ENCODE measurements at regions not wholly inside any gene's neighbourhood (a gene's known extent, or its start where the extent isn't known, plus 50 kb on each side); places are given as distances from the start of the nearest gene placed in this dataset.
A peak's percentile ranks its signal among the peaks of the same experiment; 100 is the strongest.

DNA sequence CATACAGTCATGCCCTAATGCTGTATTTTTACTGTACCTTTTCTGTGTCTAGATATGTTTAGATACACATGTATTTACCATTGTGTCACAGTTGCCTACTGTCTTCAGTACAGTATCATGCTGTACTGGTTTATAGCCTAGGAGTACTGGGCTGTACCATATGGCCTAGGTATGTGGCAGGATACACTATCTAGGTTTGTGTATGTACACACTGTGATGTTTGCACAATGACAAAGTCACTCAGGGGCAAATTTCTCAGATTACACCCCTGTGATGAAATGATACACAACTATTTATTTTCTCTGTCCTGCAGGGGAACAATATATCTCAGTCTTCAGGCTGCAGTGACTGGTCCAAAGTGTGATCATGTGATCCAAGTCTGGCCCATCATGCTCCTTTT is 1076.1 kb downstream of the VRK1 start:
- H3K36me3 ChIP-seq (ENCODE audit: control insufficient read depth in 5 of 5, insufficient read depth in 5 of 5, low read length in 5 of 5), result no peaks in the 10 kb centered on the region
- no peak overlapping the region for H3K27ac ChIP-seq (ENCODE audit: low read depth, low read length)
- no peak overlapping the region for H3K9ac ChIP-seq (ENCODE audit: low read length in 5 of 5)
- peaks cover 0 to 6% (median 4%) of the 10 kb centered on the region in 5 donors for H3K4me1 ChIP-seq (ENCODE audit: control insufficient read depth in 5 of 5, insufficient read depth in 5 of 5, low read length in 5 of 5)
- H3K27me3 ChIP-seq (ENCODE audit: control insufficient read depth in 5 of 5, insufficient read depth in 4 of 5, low read length in 5 of 5), result no peaks in the 10 kb centered on the region
- no peaks in the 10 kb centered on the region for H3K9me3 ChIP-seq (ENCODE audit: control insufficient read depth in 5 of 5, low read length in 5 of 5)
- H3K4me3 ChIP-seq (ENCODE audit: low read depth in 1 of 5, low read length in 5 of 5), result no peak overlapping the region

DNA sequence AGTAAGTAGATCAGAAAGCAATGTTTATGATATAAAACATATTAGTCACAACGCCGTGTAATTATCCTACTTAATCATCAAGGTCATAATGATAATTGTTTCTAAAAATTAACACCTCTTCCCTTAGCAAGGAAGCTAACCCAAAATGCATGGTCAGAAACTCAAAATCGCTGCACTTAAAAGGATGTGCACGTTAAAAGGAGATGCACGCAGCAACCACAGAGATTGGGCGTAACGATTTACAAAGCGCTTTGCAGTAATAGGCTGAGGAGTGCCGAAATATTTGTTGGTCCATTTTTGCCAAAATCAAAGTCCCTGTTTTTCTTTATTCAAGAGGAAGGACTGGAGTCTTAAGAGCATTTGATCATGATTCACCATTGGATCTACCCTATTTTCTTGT is 1077.2 kb downstream of the VRK1 start:
- Histone ChIP-seq H3K36me3 (ENCODE audit: control insufficient read depth in 5 of 5, insufficient read depth in 5 of 5, low read length in 5 of 5) (no peaks in the 10 kb centered on the region), H3K27me3 (ENCODE audit: control insufficient read depth in 5 of 5, insufficient read depth in 4 of 5, low read length in 5 of 5) (no peaks in the 10 kb centered on the region), H3K27ac (ENCODE audit: low read depth, low read length) (no peak overlapping the region), H3K4me3 (ENCODE audit: low read depth in 1 of 5, low read length in 5 of 5) (no peak overlapping the region), H3K9me3 (ENCODE audit: control insufficient read depth in 5 of 5, low read length in 5 of 5) (no peaks in the 10 kb centered on the region), H3K4me1 (ENCODE audit: control insufficient read depth in 5 of 5, insufficient read depth in 5 of 5, low read length in 5 of 5) (peaks cover 0 to 15% (median 15%) of the 10 kb centered on the region in 5 donors), H3K9ac (ENCODE audit: low read length in 5 of 5) (no peak overlapping the region)

DNA sequence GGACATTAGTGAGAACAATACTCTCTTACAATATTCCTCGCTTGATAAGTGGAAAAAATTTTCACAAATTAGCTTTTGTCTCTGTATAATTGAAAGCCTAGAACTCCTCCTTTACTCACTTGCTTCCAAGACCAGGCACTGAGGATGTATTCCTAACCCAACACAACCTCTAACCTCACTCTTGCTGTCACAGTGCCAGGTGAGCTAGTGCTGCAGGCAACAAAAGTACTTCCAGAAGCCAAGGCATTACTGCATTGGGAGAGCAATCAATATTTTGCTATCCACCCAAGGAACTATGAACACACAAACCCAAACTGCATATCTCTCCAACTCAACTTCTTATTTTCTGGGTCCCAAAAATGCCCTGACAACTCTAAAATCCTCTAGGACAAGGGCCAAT is 1081.0 kb downstream of the VRK1 start:
- no peaks in the 10 kb centered on the region for H3K9me3 ChIP-seq (ENCODE audit: control insufficient read depth in 5 of 5, low read length in 5 of 5)
- H3K9ac ChIP-seq (ENCODE audit: low read length in 5 of 5), result no peak overlapping the region
- H3K27me3 ChIP-seq (ENCODE audit: control insufficient read depth in 5 of 5, insufficient read depth in 4 of 5, low read length in 5 of 5), result no peaks in the 10 kb centered on the region
- peaks cover 0 to 17% (median 15%) of the 10 kb centered on the region in 5 donors for H3K4me1 ChIP-seq (ENCODE audit: control insufficient read depth in 5 of 5, insufficient read depth in 5 of 5, low read length in 5 of 5)
- peak overlapping the region; percentile 73 for H3K27ac ChIP-seq (ENCODE audit: low read depth, low read length)
- no peak overlapping the region for H3K4me3 ChIP-seq (ENCODE audit: low read depth in 1 of 5, low read length in 5 of 5)
- no peaks in the 10 kb centered on the region for H3K36me3 ChIP-seq (ENCODE audit: control insufficient read depth in 5 of 5, insufficient read depth in 5 of 5, low read length in 5 of 5)

DNA sequence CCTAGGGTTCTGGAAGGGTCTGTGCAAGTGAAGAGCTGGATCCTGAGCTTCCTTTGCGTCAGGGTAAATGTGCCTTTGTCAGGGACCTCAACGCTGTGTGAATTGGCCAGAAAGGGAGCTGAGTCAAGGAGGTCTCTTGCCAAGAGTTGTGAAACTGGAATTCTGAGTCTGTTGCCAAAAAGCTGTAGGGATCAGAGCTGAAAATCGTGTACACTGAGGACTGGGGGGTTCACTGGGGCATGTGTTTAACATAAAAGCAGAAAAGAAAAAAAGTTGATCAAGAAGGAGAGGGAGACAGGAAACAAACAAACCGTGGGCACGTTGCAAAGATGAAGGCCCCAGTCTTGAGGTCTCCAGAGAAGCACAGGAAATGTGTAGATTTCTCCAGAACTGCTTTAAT is 1081.5 kb downstream of the VRK1 start:
- Histone ChIP-seq H3K9me3 (ENCODE audit: control insufficient read depth in 5 of 5, low read length in 5 of 5) (no peaks in the 10 kb centered on the region), H3K27me3 (ENCODE audit: control insufficient read depth in 5 of 5, insufficient read depth in 4 of 5, low read length in 5 of 5) (no peaks in the 10 kb centered on the region), H3K4me1 (ENCODE audit: control insufficient read depth in 5 of 5, insufficient read depth in 5 of 5, low read length in 5 of 5) (peaks cover 0 to 20% (median 15%) of the 10 kb centered on the region in 5 donors), H3K4me3 (ENCODE audit: low read depth in 1 of 5, low read length in 5 of 5) (no peak overlapping the region), H3K27ac (ENCODE audit: low read depth, low read length) (peak overlapping the region; percentile 73), H3K9ac (ENCODE audit: low read length in 5 of 5) (no peak overlapping the region), H3K36me3 (ENCODE audit: control insufficient read depth in 5 of 5, insufficient read depth in 5 of 5, low read length in 5 of 5) (no peaks in the 10 kb centered on the region)

DNA sequence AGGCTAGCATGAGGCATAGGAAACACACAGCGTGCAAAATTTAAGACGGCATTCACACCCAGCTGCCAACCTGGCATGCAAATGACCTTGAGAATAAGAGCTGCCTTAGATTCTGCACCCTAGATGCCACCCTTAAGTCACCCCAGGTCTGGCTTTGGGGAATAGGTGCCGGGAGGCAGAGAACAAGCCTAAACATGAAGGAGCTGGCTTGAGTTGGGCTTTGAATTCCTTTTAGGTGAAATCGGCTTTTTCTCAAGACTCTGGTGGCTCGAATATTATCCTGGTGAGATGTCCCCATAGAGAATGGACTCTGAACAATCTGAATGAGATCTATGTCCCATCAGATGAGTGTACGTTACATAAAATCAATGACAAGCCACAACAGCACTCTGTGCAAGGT is 1090.5 kb downstream of the VRK1 start:
- H3K27ac ChIP-seq (ENCODE audit: low read depth, low read length), result no peak overlapping the region

DNA sequence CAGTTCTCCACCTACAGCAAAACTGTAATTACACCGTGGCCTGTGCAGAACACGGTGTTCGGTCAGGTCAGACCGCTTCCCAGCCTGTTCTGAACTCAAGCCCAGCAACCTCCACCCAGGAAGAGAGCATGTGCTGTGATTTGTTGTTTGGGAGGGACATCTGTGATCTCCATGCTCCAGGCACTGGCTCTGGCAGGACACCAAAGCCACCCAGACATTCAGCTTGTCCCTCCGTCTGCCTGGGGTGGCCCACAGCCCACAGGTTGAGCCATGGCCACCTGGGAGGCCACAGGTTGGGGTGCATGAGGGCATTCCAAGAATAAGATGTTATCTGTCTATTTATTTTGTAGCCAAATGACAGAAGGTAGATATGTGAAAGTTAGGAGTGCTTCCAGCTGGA is 1091.1 kb downstream of the VRK1 start:
- no peaks in the 10 kb centered on the region for H3K36me3 ChIP-seq (ENCODE audit: control insufficient read depth in 5 of 5, insufficient read depth in 5 of 5, low read length in 5 of 5)
- H3K9me3 ChIP-seq (ENCODE audit: control insufficient read depth in 5 of 5, low read length in 5 of 5), result no peaks in the 10 kb centered on the region
- H3K9ac ChIP-seq (ENCODE audit: low read length in 5 of 5), result no peak overlapping the region
- no peak overlapping the region for H3K27ac ChIP-seq (ENCODE audit: low read depth, low read length)
- no peak overlapping the region for H3K4me3 ChIP-seq (ENCODE audit: low read depth in 1 of 5, low read length in 5 of 5)
- H3K27me3 ChIP-seq (ENCODE audit: control insufficient read depth in 5 of 5, insufficient read depth in 4 of 5, low read length in 5 of 5), result no peaks in the 10 kb centered on the region
- peaks cover 0 to 10% (median 0%) of the 10 kb centered on the region in 5 donors for H3K4me1 ChIP-seq (ENCODE audit: control insufficient read depth in 5 of 5, insufficient read depth in 5 of 5, low read length in 5 of 5)

More for the DNA sequence above, 1090.5 kb downstream of the VRK1 start:
- Histone ChIP-seq H3K9ac (ENCODE audit: low read length in 5 of 5) (no peak overlapping the region), H3K9me3 (ENCODE audit: control insufficient read depth in 5 of 5, low read length in 5 of 5) (no peaks in the 10 kb centered on the region), H3K36me3 (ENCODE audit: control insufficient read depth in 5 of 5, insufficient read depth in 5 of 5, low read length in 5 of 5) (no peaks in the 10 kb centered on the region), H3K4me3 (ENCODE audit: low read depth in 1 of 5, low read length in 5 of 5) (no peak overlapping the region), H3K27me3 (ENCODE audit: control insufficient read depth in 5 of 5, insufficient read depth in 4 of 5, low read length in 5 of 5) (no peaks in the 10 kb centered on the region), H3K4me1 (ENCODE audit: control insufficient read depth in 5 of 5, insufficient read depth in 5 of 5, low read length in 5 of 5) (peaks cover 0 to 10% (median 0%) of the 10 kb centered on the region in 5 donors)

DNA sequence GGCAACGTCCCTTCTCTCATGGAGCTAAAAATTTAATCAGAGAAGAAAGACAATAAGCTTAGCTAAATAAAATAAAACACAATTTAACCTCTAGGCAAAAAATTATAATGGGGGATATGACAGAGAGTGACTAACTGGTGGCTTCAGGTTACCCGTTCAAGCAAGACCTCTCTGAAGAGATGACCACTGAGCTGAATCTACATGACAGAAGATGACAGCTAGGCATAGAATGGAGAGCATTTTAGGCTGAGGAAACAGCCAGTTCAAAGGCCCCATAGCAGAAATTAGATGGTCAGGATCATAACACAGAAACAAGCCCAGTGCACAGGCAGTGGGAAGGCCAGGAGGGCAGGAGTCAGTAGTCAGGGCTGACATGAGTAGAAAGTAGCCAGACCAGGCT is 1094.3 kb downstream of the VRK1 start:
- no peaks in the 10 kb centered on the region for H3K9me3 ChIP-seq (ENCODE audit: control insufficient read depth in 5 of 5, low read length in 5 of 5)
- H3K36me3 ChIP-seq (ENCODE audit: control insufficient read depth in 5 of 5, insufficient read depth in 5 of 5, low read length in 5 of 5), result no peaks in the 10 kb centered on the region
- no peak overlapping the region for H3K9ac ChIP-seq (ENCODE audit: low read length in 5 of 5)
- H3K27ac ChIP-seq (ENCODE audit: low read depth, low read length), result no peak overlapping the region
- no peaks in the 10 kb centered on the region for H3K27me3 ChIP-seq (ENCODE audit: control insufficient read depth in 5 of 5, insufficient read depth in 4 of 5, low read length in 5 of 5)
- H3K4me3 ChIP-seq (ENCODE audit: low read depth in 1 of 5, low read length in 5 of 5), result no peak overlapping the region
- peaks cover 0 to 3% (median 0%) of the 10 kb centered on the region in 5 donors for H3K4me1 ChIP-seq (ENCODE audit: control insufficient read depth in 5 of 5, insufficient read depth in 5 of 5, low read length in 5 of 5)

DNA sequence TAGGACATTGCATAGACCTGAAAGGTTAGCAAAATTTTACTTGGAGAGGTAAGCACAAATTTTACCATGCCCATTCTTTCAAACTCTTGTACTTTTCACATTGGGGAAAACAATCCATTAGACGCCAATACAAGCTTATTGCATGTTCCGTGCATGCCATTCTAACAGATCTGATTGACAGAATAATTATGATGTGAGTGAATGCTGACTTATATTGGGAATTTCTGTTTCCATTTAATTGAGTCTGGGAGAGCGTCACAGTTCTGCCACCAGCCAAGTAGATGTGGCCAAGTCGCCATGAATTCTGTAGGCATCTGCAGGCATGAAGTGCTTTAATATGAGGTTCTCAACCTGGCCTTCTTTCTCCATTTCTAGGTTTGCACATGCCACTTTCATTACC is 1097.4 kb downstream of the VRK1 start:
- Histone ChIP-seq H3K36me3 (ENCODE audit: control insufficient read depth in 5 of 5, insufficient read depth in 5 of 5, low read length in 5 of 5) (no peaks in the 10 kb centered on the region), H3K4me3 (ENCODE audit: low read depth in 1 of 5, low read length in 5 of 5) (no peak overlapping the region), H3K27ac (ENCODE audit: low read depth, low read length) (no peak overlapping the region), H3K9ac (ENCODE audit: low read length in 5 of 5) (no peak overlapping the region), H3K9me3 (ENCODE audit: control insufficient read depth in 5 of 5, low read length in 5 of 5) (no peaks in the 10 kb centered on the region), H3K4me1 (ENCODE audit: control insufficient read depth in 5 of 5, insufficient read depth in 5 of 5, low read length in 5 of 5) (peaks cover 0 to 15% (median 6%) of the 10 kb centered on the region in 5 donors), H3K27me3 (ENCODE audit: control insufficient read depth in 5 of 5, insufficient read depth in 4 of 5, low read length in 5 of 5) (no peaks in the 10 kb centered on the region)

DNA sequence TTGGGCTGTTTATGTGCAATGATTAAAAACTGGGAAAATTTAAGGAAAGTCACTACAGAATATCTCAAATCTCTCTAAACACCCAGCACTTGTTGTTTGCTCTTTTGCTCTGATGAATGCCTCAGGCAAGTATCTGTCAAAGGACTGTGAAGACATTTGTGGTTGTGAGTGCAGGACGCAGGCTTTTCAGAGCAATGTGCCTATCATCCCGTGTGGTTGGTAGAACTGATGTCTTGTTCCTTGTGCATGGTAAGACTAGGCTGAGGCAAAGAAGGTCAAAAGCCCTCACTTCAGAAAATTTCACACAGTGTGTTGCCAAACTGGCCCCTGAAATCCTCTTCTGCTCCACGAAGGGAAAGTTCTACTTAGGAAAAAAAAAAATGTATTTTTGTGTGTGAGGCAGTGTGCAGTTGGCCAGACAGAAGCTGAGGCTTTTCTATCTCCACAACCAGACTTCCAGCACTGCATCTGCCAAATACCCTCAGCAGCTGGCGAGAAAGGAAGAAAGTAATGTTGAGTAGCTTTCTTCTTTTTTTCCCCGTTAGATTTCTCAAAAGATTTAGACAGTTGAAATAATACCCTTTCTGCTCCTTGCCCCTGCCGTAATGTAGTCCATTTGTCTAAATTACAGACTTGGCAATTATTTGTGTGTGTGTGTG is 1103.1 kb downstream of the VRK1 start:
- Histone ChIP-seq H3K4me1 (ENCODE audit: control insufficient read depth in 5 of 5, insufficient read depth in 5 of 5, low read length in 5 of 5) (peaks cover 0 to 24% (median 13%) of the 10 kb centered on the region in 5 donors), H3K9me3 (ENCODE audit: control insufficient read depth in 5 of 5, low read length in 5 of 5) (no peaks in the 10 kb centered on the region), H3K27ac (ENCODE audit: low read depth, low read length) (no peak overlapping the region), H3K36me3 (ENCODE audit: control insufficient read depth in 5 of 5, insufficient read depth in 5 of 5, low read length in 5 of 5) (no peaks in the 10 kb centered on the region), H3K27me3 (ENCODE audit: control insufficient read depth in 5 of 5, insufficient read depth in 4 of 5, low read length in 5 of 5) (no peaks in the 10 kb centered on the region), H3K4me3 (ENCODE audit: low read depth in 1 of 5, low read length in 5 of 5) (no peak overlapping the region), H3K9ac (ENCODE audit: low read length in 5 of 5) (no peak overlapping the region)

DNA sequence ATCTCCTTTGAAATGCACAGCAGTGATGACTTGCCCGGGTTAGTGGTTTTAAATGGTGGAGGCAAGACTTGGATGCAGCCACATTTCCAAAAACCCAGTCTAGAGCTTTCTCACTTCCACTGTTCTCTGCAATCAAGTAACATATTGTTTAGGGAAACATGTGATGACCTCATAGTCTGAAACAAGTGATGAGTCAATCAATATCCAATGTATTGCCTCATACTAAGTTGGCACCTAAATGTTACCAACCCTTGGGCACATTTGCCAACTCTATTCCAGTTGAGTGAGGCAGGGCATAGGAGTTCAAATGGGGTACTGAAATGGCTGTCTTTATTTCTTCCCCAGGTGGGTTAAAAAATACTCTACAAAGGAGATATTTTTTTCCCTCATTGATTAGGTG is 1105.4 kb downstream of the VRK1 start:
- no peak overlapping the region for H3K4me3 ChIP-seq (ENCODE audit: low read depth in 1 of 5, low read length in 5 of 5)
- H3K4me1 ChIP-seq (ENCODE audit: control insufficient read depth in 5 of 5, insufficient read depth in 5 of 5, low read length in 5 of 5), result peaks cover 0 to 24% (median 13%) of the 10 kb centered on the region in 5 donors
- H3K9me3 ChIP-seq (ENCODE audit: control insufficient read depth in 5 of 5, low read length in 5 of 5), result no peaks in the 10 kb centered on the region
- no peaks in the 10 kb centered on the region for H3K27me3 ChIP-seq (ENCODE audit: control insufficient read depth in 5 of 5, insufficient read depth in 4 of 5, low read length in 5 of 5)
- H3K9ac ChIP-seq (ENCODE audit: low read length in 5 of 5), result no peak overlapping the region
- no peaks in the 10 kb centered on the region for H3K36me3 ChIP-seq (ENCODE audit: control insufficient read depth in 5 of 5, insufficient read depth in 5 of 5, low read length in 5 of 5)
- H3K27ac ChIP-seq (ENCODE audit: low read depth, low read length), result no peak overlapping the region

Measured in subcutaneous abdominal adipose tissue (tissue), 5 donors.